RWPE2 (cell line): ENCODE measurements at regions not wholly inside any gene's neighbourhood (a gene's known extent, or its start where the extent isn't known, plus 50 kb on each side); places are given as distances from the start of the nearest gene placed in this dataset.

Experiments
- ATAC-seq: fragments of 200-7000 bp; cut with Tn5 transposase; 3 replicates; pipeline ENCODE4 v1.9.1; 2021; ENCODE audit warnings: low read depth
- DNase-seq: peaks from one replicate; pipeline ENCODE4 v3.0.0-alpha.2; 2020; ENCODE audit warnings: low spot score
- H3K27ac ChIP-seq: fragments of 450-650 bp; 2 replicates; pipeline ENCODE4 v1.5.1; 2017; ENCODE audit warnings: mild to moderate bottlenecking; ENCODE audit not compliant: poor library complexity, severe bottlenecking
- H3K27me3 ChIP-seq: fragments of 250-450 bp; sonication (Bioruptor Pico); 2 replicates; pipeline ENCODE4 v1.5.1; 2021; ENCODE audit warnings: mild to moderate bottlenecking, moderate library complexity; ENCODE audit not compliant: insufficient read depth, poor library complexity, severe bottlenecking
- H3K36me3 ChIP-seq: fragments of 250-450 bp; sonication (Bioruptor Pico); 2 replicates; pipeline ENCODE4 v1.5.1; 2020; ENCODE audit warnings: low read depth, mild to moderate bottlenecking, moderate library complexity
- H3K4me1 ChIP-seq: fragments of 250-450 bp; sonication (Bioruptor Pico); 2 replicates; pipeline ENCODE4 v1.5.1; 2021; ENCODE audit warnings: mild to moderate bottlenecking, moderate library complexity; ENCODE audit not compliant: insufficient read depth, poor library complexity, severe bottlenecking
- H3K4me3 ChIP-seq: fragments of 250-450 bp; sonication (Bioruptor Pico); 2 replicates; pipeline ENCODE4 v1.5.1; 2021; ENCODE audit warnings: mild to moderate bottlenecking, moderate library complexity; ENCODE audit not compliant: severe bottlenecking
- H3K9me3 ChIP-seq: fragments of 250-450 bp; sonication (Bioruptor Pico); 2 replicates; pipeline ENCODE4 v1.5.1; 2021; ENCODE audit warnings: mild to moderate bottlenecking, moderate library complexity; ENCODE audit not compliant: severe bottlenecking
- CTCF ChIP-seq: fragments of 450-650 bp; IDR thresholded peaks from one replicate; pipeline ENCODE4 v1.5.1; 2017; ENCODE audit warnings: mild to moderate bottlenecking, moderate library complexity; ENCODE audit not compliant: poor library complexity, severe bottlenecking

- H3K27me3 ChIP-seq: no peaks in the 10 kb centered on the region
- TF ChIP-seq CTCF: no peak
- ATAC-seq (no peak), DNase-seq (no peak)
- no peaks in the 10 kb centered on the region for H3K4me1 ChIP-seq
- H3K4me3 ChIP-seq: no peak overlapping the region
- H3K36me3 ChIP-seq: no peaks in the 10 kb centered on the region
- no peak overlapping the region for H3K27ac ChIP-seq
- no peaks in the 10 kb centered on the region for H3K9me3 ChIP-seq
Observed at GRCh38 chr1:218772575-218772974, 401.1 kb upstream of the LYPLAL1 start.

GRCh38 chr1:218775501-218776021 is 398.1 kb upstream of the LYPLAL1 start:
- no peak for TF ChIP-seq CTCF
- no peaks in the 10 kb centered on the region for H3K27me3 ChIP-seq
- H3K4me1 ChIP-seq: no peaks in the 10 kb centered on the region
- no peaks in the 10 kb centered on the region for H3K36me3 ChIP-seq
- no peaks in the 10 kb centered on the region for H3K9me3 ChIP-seq
- no peak for DNase-seq
- ATAC-seq: no peak
- no peak overlapping the region for H3K27ac ChIP-seq
- H3K4me3 ChIP-seq: no peak overlapping the region

GRCh38 chr1:218778257-218779126 is 395.2 kb upstream of the LYPLAL1 start:
- no peaks in the 10 kb centered on the region for H3K9me3 ChIP-seq
- no peaks in the 10 kb centered on the region for H3K4me1 ChIP-seq
- no peaks in the 10 kb centered on the region for H3K36me3 ChIP-seq
- no peak for TF ChIP-seq CTCF
- no peak overlapping the region for H3K27ac ChIP-seq
- no peaks in the 10 kb centered on the region for H3K27me3 ChIP-seq
- ATAC-seq (no peak), DNase-seq (no peak)
- H3K4me3 ChIP-seq: no peak overlapping the region

- Histone ChIP-seq H3K4me1 (no peaks in the 10 kb centered on the region), H3K27ac (no peak overlapping the region), H3K9me3 (no peaks in the 10 kb centered on the region), H3K4me3 (no peak overlapping the region), H3K36me3 (no peaks in the 10 kb centered on the region), H3K27me3 (no peaks in the 10 kb centered on the region)
- ATAC-seq: peak; percentile 79; the same call in 2 of the 3 replicates
- DNase-seq: no peak
- no peak for TF ChIP-seq CTCF
Observed at GRCh38 chr1:218779341-218780100, 394.2 kb upstream of the LYPLAL1 start.
